PC-3 (cell line): ENCODE measurements at regions not wholly inside any gene's neighbourhood (a gene's known extent, or its start where the extent isn't known, plus 50 kb on each side); places are given as distances from the start of the nearest gene placed in this dataset.

ENCODE experiments used
- ATAC-seq: fragments of 200-7000 bp; cut with Tn5 transposase; 2 replicates; pipeline ENCODE4 v1.9.1; 2020; ENCODE audit warnings: mild to moderate bottlenecking, moderate library complexity
- BruUV-seq: library from RNA; stranded (reverse); fragments of 400-500 nt; replicated peaks from 2 replicates; lab custom pipeline; 2021; lab: Mats Ljungman, UMichigan
- CTCF ChIA-PET: fragments of 300-600 bp; sonication (Branson Sonifier 250); formaldehyde crosslinking; loops from one replicate; lab custom pipeline; 2022; ENCODE audit warnings: antibody characterized with exemption; lab: Charles Lee
- POLR2A ChIA-PET: fragments of 300-600 bp; sonication (Branson Sonifier 250); formaldehyde crosslinking; loops from one replicate; lab custom pipeline; 2022; ENCODE audit warnings: antibody characterized with exemption; ENCODE audit not compliant: unreplicated experiment; lab: Charles Lee
- DNase-seq: peaks from one replicate; pipeline ENCODE4 v3.0.0-alpha.2; 2015
- H2AFZ ChIP-seq: fragments of 300-600 bp; sonication (generic); 2 replicates; pipeline ENCODE4 v1.6.0; 2016; ENCODE audit warnings: antibody characterized with exemption, low read length
- H3F3A ChIP-seq: fragments of 300-600 bp; sonication (generic); one replicate; pipeline ENCODE4 v1.6.0; 2017; ENCODE audit warnings: antibody characterized with exemption, low read length, control low read depth, mild to moderate bottlenecking; ENCODE audit not compliant: unreplicated experiment
- H3K27ac ChIP-seq: fragments of 300-600 bp; sonication (generic); 2 replicates; pipeline ENCODE4 v1.5.1; 2016; ENCODE audit warnings: mild to moderate bottlenecking, low read length
- H3K27me3 ChIP-seq: fragments of 300-600 bp; sonication (generic); 2 replicates; pipeline ENCODE4 v1.6.1; 2016; ENCODE audit warnings: low read length, mixed read lengths
- H3K36me3 ChIP-seq: fragments of 300-600 bp; sonication (generic); 2 replicates; pipeline ENCODE4 v1.6.1; 2016; ENCODE audit warnings: low read depth, mixed run types, low read length, mixed read lengths
- H3K4me1 ChIP-seq: fragments of 300-600 bp; sonication (generic); 2 replicates; pipeline ENCODE4 v1.5.1; 2016; ENCODE audit warnings: low read length; ENCODE audit not compliant: insufficient read depth
- H3K4me2 ChIP-seq: fragments of 300-600 bp; sonication (generic); 2 replicates; pipeline ENCODE4 v1.6.0; 2016; ENCODE audit warnings: low read length
- H3K4me3 ChIP-seq: fragments of 300-600 bp; sonication (generic); 2 replicates; pipeline ENCODE4 v1.5.1; 2016; ENCODE audit warnings: mild to moderate bottlenecking, low read length, mixed read lengths
- H3K79me2 ChIP-seq: fragments of 300-600 bp; sonication (generic); 2 replicates; pipeline ENCODE4 v1.6.1; 2017; ENCODE audit warnings: low read length, mixed read lengths
- H3K9ac ChIP-seq: fragments of 300-600 bp; sonication (generic); 2 replicates; pipeline ENCODE4 v1.6.0; 2016; ENCODE audit warnings: mild to moderate bottlenecking, low read length
- H3K9me2 ChIP-seq: fragments of 300-600 bp; sonication (generic); replicated peaks from 2 replicates; pipeline ENCODE4 v1.6.1; 2016; ENCODE audit warnings: mixed run types, low read length, mixed read lengths
- H3K9me3 ChIP-seq: fragments of 300-600 bp; sonication (generic); 2 replicates; pipeline ENCODE4 v1.6.1; 2016; ENCODE audit warnings: low read length, mixed read lengths
- H4K20me1 ChIP-seq: fragments of 300-600 bp; sonication (generic); 2 replicates; pipeline ENCODE4 v1.6.1; 2016; ENCODE audit warnings: low read length, mixed read lengths
- EZH2 ChIP-seq: fragments of 300-600 bp; sonication (generic); IDR thresholded peaks from one replicate; pipeline ENCODE4 v1.6.1; 2017; ENCODE audit warnings: antibody characterized with exemption, mild to moderate bottlenecking, low read length; ENCODE audit not compliant: unreplicated experiment
- EZH2phosphoT487 ChIP-seq: fragments of 300-600 bp; sonication (generic); IDR thresholded peaks from 2 replicates; pipeline ENCODE4 v1.6.1; 2018; ENCODE audit warnings: mild to moderate bottlenecking, antibody characterized with exemption, low read length, borderline replicate concordance
- intact Hi-C: fragments of 100-400 bp; cut with micrococcal nuclease; formaldehyde crosslinking; loops from 2 replicates; pipeline ENCODE4 v1.9.0; 2023
- TF ChIP-seq, protein P1 (sequence below): fragments of 300-600 bp; sonication (generic); conservative IDR thresholded peaks from 2 replicates; pipeline ENCODE4 v1.5.1; 2017; ENCODE audit warnings: antibody characterized with exemption, low read depth, mild to moderate bottlenecking, low read length

DNA sequence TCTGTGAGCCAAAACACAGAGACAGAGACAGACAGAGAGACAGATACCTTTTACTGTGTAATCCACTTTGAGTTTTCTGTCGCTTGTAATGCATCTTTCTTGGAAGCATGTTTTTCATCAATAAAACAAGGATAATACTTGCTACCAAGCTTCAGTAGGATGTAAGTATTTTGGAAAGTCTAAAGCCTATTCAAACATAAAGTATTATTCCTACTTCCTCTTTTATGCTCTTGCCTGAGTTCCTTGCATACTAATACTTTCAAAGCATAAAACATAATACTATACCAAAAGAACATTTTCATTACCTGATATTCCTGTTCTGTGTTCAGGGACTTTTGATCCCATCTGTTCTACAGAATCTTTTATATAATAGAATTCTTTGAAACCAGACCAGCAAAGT is 64.5 kb upstream of the SLC30A5 start:
- Histone ChIP-seq H3K9ac (no peak overlapping the region), H3K4me2 (no peak overlapping the region), H4K20me1 (no peaks in the 10 kb centered on the region), H3K79me2 (no peaks in the 10 kb centered on the region), H3K9me2 (no peaks in the 10 kb centered on the region), H3K9me3 (no peaks in the 10 kb centered on the region), H3F3A (no peaks in the 10 kb centered on the region), H3K36me3 (no peaks in the 10 kb centered on the region), H3K4me1 (0 out of 2 replicates have a peak, but pooled peaks cover 3% of the 10 kb centered on the region), H2AFZ (no peak overlapping the region), H3K27me3 (no peaks in the 10 kb centered on the region), H3K4me3 (no peak overlapping the region), H3K27ac (no peak overlapping the region)
- intact Hi-C loops, result no loop called here
- ATAC-seq (no peak), DNase-seq (no peak)
- ChIA-PET CTCF (no interaction called here), POLR2A (no interaction called here)
- TF ChIP-seq EZH2 (no peak), EZH2phosphoT487 (no peak)
- TF ChIP-seq, protein P1, sequence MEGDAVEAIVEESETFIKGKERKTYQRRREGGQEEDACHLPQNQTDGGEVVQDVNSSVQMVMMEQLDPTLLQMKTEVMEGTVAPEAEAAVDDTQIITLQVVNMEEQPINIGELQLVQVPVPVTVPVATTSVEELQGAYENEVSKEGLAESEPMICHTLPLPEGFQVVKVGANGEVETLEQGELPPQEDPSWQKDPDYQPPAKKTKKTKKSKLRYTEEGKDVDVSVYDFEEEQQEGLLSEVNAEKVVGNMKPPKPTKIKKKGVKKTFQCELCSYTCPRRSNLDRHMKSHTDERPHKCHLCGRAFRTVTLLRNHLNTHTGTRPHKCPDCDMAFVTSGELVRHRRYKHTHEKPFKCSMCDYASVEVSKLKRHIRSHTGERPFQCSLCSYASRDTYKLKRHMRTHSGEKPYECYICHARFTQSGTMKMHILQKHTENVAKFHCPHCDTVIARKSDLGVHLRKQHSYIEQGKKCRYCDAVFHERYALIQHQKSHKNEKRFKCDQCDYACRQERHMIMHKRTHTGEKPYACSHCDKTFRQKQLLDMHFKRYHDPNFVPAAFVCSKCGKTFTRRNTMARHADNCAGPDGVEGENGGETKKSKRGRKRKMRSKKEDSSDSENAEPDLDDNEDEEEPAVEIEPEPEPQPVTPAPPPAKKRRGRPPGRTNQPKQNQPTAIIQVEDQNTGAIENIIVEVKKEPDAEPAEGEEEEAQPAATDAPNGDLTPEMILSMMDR, result no peak
- BruUV-seq, result no TSS peak

DNA sequence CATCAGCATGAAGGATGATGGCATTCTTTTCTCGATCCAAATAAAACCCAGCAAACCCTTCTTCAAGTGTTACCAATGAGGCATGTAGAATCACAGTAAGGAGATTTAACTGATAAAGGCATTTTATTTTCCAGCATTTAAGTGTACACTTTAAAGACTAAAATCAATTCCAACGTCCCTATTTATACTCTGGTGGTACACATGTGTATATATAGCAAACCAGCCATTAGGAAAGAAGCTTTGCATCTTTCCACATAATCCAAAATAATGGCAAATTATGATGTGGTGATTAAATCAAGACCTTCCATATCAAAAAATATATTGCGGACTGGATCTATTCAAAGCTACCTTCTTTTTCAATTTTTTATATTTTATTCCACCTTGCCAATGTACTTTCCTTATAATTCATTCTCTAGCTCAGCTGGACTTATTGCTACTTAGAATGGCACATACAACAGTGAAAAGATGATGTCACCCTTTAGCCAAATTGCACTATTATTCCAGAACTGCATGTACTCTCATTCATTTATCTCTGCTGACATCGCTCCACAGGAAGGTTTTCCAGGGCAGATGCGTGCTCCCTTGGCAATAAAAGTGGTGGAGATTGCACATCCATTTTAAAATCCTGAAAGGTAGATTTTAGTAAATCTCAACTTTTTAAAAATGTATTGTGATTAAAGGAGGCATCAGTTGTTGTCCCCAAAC is 63.3 kb upstream of the SLC30A5 start:
- Histone ChIP-seq H3K9me2 (no peaks in the 10 kb centered on the region), H3K27ac (no peak overlapping the region), H2AFZ (no peak overlapping the region), H4K20me1 (no peaks in the 10 kb centered on the region), H3K36me3 (no peaks in the 10 kb centered on the region), H3K4me2 (no peak overlapping the region), H3K9ac (no peak overlapping the region), H3K4me1 (0 out of 2 replicates have a peak, but pooled peaks cover 3% of the 10 kb centered on the region), H3K9me3 (no peaks in the 10 kb centered on the region), H3K79me2 (no peaks in the 10 kb centered on the region), H3K27me3 (no peaks in the 10 kb centered on the region), H3F3A (no peaks in the 10 kb centered on the region), H3K4me3 (no peak overlapping the region)
- intact Hi-C loops, result no loop called here
- DNase-seq (no peak), ATAC-seq (no peak)
- ChIA-PET POLR2A (no interaction called here), CTCF (no interaction called here)
- BruUV-seq, result no TSS peak
- TF ChIP-seq EZH2phosphoT487 (no peak), EZH2 (no peak)
- TF ChIP-seq, protein P1, result no peak

DNA sequence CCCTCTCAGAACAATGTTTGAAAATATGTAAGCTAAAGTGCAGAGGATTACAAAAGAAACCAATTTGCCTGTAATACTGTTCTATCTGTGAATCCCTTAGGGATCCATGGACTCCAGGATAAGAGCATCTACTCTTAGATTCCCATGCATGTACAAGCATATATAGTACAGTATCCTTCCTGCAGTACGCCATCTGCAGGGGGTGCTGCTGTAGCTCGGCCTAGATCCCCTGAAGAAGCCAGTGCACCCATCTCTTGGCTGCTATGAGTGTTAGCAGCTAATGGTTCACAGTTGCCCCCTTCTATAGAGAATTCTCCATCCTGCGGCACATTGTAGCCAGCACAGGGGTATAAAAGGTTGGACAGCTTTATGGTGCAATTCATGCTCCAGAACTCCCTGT is 61.8 kb upstream of the SLC30A5 start:
- no peak overlapping the region for H3K4me2 ChIP-seq
- no peak overlapping the region for H3K9ac ChIP-seq
- H3F3A ChIP-seq, result no peaks in the 10 kb centered on the region
- peak; percentile 37; the same call in 1 of the 2 replicates for ATAC-seq
- no peaks in the 10 kb centered on the region for H3K9me2 ChIP-seq
- TF ChIP-seq EZH2 (no peak), EZH2phosphoT487 (no peak)
- TF ChIP-seq, protein P1, result peak; percentile 27; the same call in 1 of the 2 replicates
- CTCF ChIA-PET, result no interaction called here
- H3K4me3 ChIP-seq, result no peak overlapping the region
- no peaks in the 10 kb centered on the region for H3K79me2 ChIP-seq
- no TSS peak for BruUV-seq
- no peak overlapping the region for H3K27ac ChIP-seq
- H2AFZ ChIP-seq, result no peak overlapping the region
- no peak for DNase-seq
- intact Hi-C loops, result no loop called here
- POLR2A ChIA-PET, result no interaction called here
- no peaks in the 10 kb centered on the region for H3K27me3 ChIP-seq
- H4K20me1 ChIP-seq, result no peaks in the 10 kb centered on the region
- H3K4me1 ChIP-seq, result 0 out of 2 replicates have a peak, but pooled peaks cover 3% of the 10 kb centered on the region
- no peaks in the 10 kb centered on the region for H3K36me3 ChIP-seq
- H3K9me3 ChIP-seq, result no peaks in the 10 kb centered on the region
